Coronary artery (tissue), 2 donors: ENCODE measurements at regions not wholly inside any gene's neighbourhood (a gene's known extent, or its start where the extent isn't known, plus 50 kb on each side); places are given as distances from the start of the nearest gene placed in this dataset.

Experiments
- DNase-seq: peaks from one replicate; pipeline ENCODE4 v3.0.0-alpha.2; 2017; ENCODE audit warnings: low spot score
- H3K27ac ChIP-seq, 2 donors: fragments of 200-600 bp; sonication (generic); one replicate each; pipeline ENCODE4 v1.5.1; 2016 to 2019
- H3K4me3 ChIP-seq: fragments of 200-600 bp; sonication (generic); 2 replicates; pipeline ENCODE4 v1.5.1; 2016; ENCODE audit warnings: mild to moderate bottlenecking, moderate library complexity
- CTCF ChIP-seq: fragments of 200-600 bp; sonication (generic); IDR thresholded peaks from one replicate; pipeline ENCODE4 v1.5.1; 2019; ENCODE audit warnings: antibody characterized with exemption

DNA sequence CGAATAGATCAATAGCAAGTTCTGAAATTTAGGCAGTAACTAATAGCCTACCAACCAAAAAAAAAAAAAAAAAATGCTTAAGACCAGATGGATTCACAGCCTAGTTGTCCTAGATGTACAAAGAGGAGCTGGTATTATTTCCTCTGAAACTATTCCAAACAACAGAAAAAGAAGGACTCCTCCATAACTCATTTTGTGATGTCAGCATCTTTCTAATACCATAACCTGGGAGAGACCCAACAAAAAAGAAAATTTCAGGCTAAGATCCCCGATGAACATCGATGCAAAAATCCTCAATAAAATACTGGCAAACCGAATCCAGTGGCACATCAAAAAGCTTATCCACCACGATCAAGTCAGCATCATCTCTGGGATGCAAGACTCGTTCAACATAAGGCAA, 1557.9 kb downstream of the C4orf33 start:
- TF ChIP-seq CTCF, result no peak
- Histone ChIP-seq H3K4me3 (no peak overlapping the region), H3K27ac (no peak overlapping the region)
- DNase-seq, result no peak

- no peak for TF ChIP-seq CTCF
- DNase-seq, result no peak
- H3K27ac ChIP-seq, result no peak overlapping the region
- H3K4me3 ChIP-seq, result no peak overlapping the region
Measured at GRCh38 chr4:130659320-130659719, 1563.4 kb downstream of the C4orf33 start.

GRCh38 chr4:130668859-130669258, 1572.9 kb downstream of the C4orf33 start:
- Histone ChIP-seq H3K4me3 (no peak overlapping the region), H3K27ac (no peak overlapping the region)
- DNase-seq, result no peak
- no peak for TF ChIP-seq CTCF

DNA sequence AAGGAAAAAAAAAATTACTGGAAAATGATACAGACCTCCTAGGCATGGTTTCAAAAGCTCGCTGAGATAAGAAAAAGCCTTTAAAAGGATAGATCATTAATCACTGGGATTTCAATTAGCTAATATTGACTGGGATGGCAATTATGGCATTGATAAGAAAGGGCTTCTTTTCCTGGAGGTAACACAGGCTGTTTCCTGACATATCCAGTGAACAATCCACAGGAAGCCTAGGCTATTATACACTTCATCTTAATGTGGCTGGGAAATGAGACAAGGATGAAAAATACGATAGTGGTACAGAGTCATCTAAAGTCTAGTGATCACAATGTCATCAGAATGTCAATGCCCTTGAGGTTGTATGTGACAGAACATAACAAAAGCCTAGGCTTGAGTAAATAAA, 1579.3 kb downstream of the C4orf33 start:
- TF ChIP-seq CTCF, result no peak
- no peak for DNase-seq
- Histone ChIP-seq H3K4me3 (no peak overlapping the region), H3K27ac (no peak overlapping the region)

DNA sequence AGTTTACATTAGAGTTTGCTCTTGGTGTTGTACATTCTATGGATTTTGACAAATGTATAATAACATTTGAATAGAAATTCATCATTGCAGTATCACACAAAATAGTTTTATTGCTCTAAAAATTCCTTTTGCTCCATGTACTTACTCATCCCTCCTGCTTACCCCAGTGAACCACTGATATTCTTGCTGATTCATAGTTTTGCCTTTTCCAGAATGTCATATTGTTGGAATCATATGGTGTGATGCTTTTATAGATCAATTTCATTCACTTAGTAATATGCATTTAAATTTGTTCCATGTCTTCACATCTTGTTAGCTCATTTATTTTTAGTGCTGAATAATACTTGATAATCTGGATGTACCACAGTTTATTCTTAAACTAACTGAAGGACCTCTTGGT, 1593.2 kb downstream of the C4orf33 start:
- no peak overlapping the region for H3K4me3 ChIP-seq
- DNase-seq, result no peak
- no peak overlapping the region for H3K27ac ChIP-seq
- TF ChIP-seq CTCF, result no peak

DNA sequence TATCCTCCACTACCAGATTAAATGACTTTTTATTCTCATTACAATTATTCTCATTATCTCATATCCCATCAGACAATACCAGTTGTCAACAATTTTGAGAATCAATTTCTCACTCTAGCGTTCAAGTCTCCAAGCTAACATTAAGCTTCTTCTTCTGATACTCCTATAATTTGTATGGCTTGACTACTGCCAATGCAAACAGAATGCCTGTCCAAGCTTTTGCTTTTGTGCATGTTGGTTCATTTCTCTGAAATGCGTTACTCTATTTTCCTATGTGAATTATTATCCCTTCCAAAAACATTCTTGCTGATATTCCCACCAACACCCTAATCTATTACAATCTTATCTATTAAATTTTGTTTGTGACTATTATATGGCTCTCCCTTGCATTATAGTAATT, 1602.3 kb downstream of the C4orf33 start:
- no peak overlapping the region for H3K27ac ChIP-seq
- no peak overlapping the region for H3K4me3 ChIP-seq
- DNase-seq, result no peak
- TF ChIP-seq CTCF, result no peak

GRCh38 chr4:130699004-130699403, 1603.1 kb downstream of the C4orf33 start:
- no peak overlapping the region for H3K27ac ChIP-seq
- no peak for DNase-seq
- TF ChIP-seq CTCF, result no peak
- H3K4me3 ChIP-seq, result no peak overlapping the region
